Testis (tissue), 2 donors: ENCODE measurements at regions not wholly inside any gene's neighbourhood (a gene's known extent, or its start where the extent isn't known, plus 50 kb on each side); places are given as distances from the start of the nearest gene placed in this dataset.

Source experiments
- DNase-seq: peaks from one replicate; pipeline ENCODE4 v3.0.0-alpha.2; 2019
- H3K27ac ChIP-seq, 2 donors: fragments of 200-600 bp; sonication (generic); one replicate each; pipeline ENCODE4 v1.5.1; 2019
- H3K27me3 ChIP-seq: fragments of 200-600 bp; sonication (generic); one replicate; pipeline ENCODE4 v1.5.1; 2019
- H3K36me3 ChIP-seq: fragments of 200-600 bp; sonication (generic); one replicate; pipeline ENCODE4 v1.5.1; 2017; ENCODE audit warnings: low read depth; ENCODE audit errors: missing control alignments
- H3K4me1 ChIP-seq: fragments of 200-600 bp; sonication (generic); one replicate; pipeline ENCODE4 v1.5.1; 2019
- H3K4me3 ChIP-seq, 2 donors: fragments of 200-600 bp; sonication (generic); one replicate each; pipeline ENCODE4 v1.5.1; 2017 to 2019
- H3K9me3 ChIP-seq: fragments of 200-600 bp; sonication (generic); one replicate; pipeline ENCODE4 v1.5.1; 2017
- CTCF ChIP-seq, 3 experiments: fragments of 450-650 bp in 2 of 3; fragments of 200-600 bp in 1 of 3; sonication (generic) in 1 of 3; IDR thresholded peaks; one replicate each; pipeline ENCODE4 v1.5.1; 2016 to 2019; ENCODE audit warnings: antibody characterized with exemption in 3 of 3, mild to moderate bottlenecking in 2 of 3, moderate library complexity in 1 of 3
- POLR2A ChIP-seq: fragments of 450-650 bp; IDR thresholded peaks from one replicate; pipeline ENCODE4 v1.6.1; 2017; ENCODE audit warnings: antibody characterized with exemption, mild to moderate bottlenecking, moderate library complexity
- WGBS, 2 donors: methylation state at CpG; one replicate each; pipeline ENCODE4 v1.1.5; 2018; 5-methylcytosine and 5-hydroxymethylcytosine counted together
- intact Hi-C: fragments of 100-400 bp; cut with DNase I; formaldehyde crosslinking; loops from one replicate; pipeline ENCODE4 v1.15.1; 2023; ENCODE audit warnings: low total_unique reads

GRCh38 chr9:106077731-106078130 lies 383.4 kb downstream of the TMEM38B start:
- intact Hi-C loops = no loop called here
- H3K9me3 ChIP-seq = no peaks in the 10 kb centered on the region
- no peaks in the 10 kb centered on the region for H3K36me3 ChIP-seq
- H3K27ac ChIP-seq = no peak overlapping the region
- WGBS, 2 donors = 89 to 90% methylated on average over 2 of the region's 2 CpGs
- DNase-seq = no peak
- H3K27me3 ChIP-seq = no peaks in the 10 kb centered on the region
- H3K4me1 ChIP-seq = no peaks in the 10 kb centered on the region
- no peak overlapping the region for H3K4me3 ChIP-seq
- TF ChIP-seq CTCF (IDR thresholded peaks at IDR 0.05) (no peak), POLR2A (no peak)

- 80 to 83% methylated on average over 3 of the region's 3 CpGs for WGBS, 2 donors
- no peaks in the 10 kb centered on the region for H3K36me3 ChIP-seq
- H3K4me3 ChIP-seq = no peak overlapping the region
- H3K27me3 ChIP-seq = no peaks in the 10 kb centered on the region
- H3K4me1 ChIP-seq = no peaks in the 10 kb centered on the region
- TF ChIP-seq CTCF (IDR thresholded peaks at IDR 0.05) = no peak
- TF ChIP-seq POLR2A = no peak
- no peaks in the 10 kb centered on the region for H3K9me3 ChIP-seq
- intact Hi-C loops = no loop called here
- no peak for DNase-seq
- H3K27ac ChIP-seq = no peak overlapping the region
These were observed 388.3 kb downstream of the TMEM38B start for GRCh38 chr9:106082621-106083020.

- Histone ChIP-seq H3K9me3 (no peaks in the 10 kb centered on the region), H3K27me3 (no peaks in the 10 kb centered on the region), H3K36me3 (no peaks in the 10 kb centered on the region), H3K27ac (no peak overlapping the region), H3K4me3 (no peak overlapping the region), H3K4me1 (no peaks in the 10 kb centered on the region)
- WGBS, 2 donors = 24 to 50% methylated on average over 1 of the region's 1 CpG
- DNase-seq = no peak
- TF ChIP-seq CTCF (IDR thresholded peaks at IDR 0.05) (no peak), POLR2A (no peak)
- intact Hi-C loops = no loop called here
These were observed 390.4 kb downstream of the TMEM38B start for GRCh38 chr9:106084702-106085101.

GRCh38 chr9:106085479-106085878 lies 391.1 kb downstream of the TMEM38B start:
- no peaks in the 10 kb centered on the region for H3K9me3 ChIP-seq
- H3K27ac ChIP-seq = no peak overlapping the region
- intact Hi-C loops = no loop called here
- TF ChIP-seq POLR2A = no peak
- TF ChIP-seq CTCF (IDR thresholded peaks at IDR 0.05) = no peak
- no peaks in the 10 kb centered on the region for H3K27me3 ChIP-seq
- no peaks in the 10 kb centered on the region for H3K4me1 ChIP-seq
- H3K4me3 ChIP-seq = no peak overlapping the region
- DNase-seq = no peak
- no peaks in the 10 kb centered on the region for H3K36me3 ChIP-seq

- no peaks in the 10 kb centered on the region for H3K36me3 ChIP-seq
- H3K4me3 ChIP-seq = no peak overlapping the region
- H3K27me3 ChIP-seq = no peaks in the 10 kb centered on the region
- TF ChIP-seq CTCF (IDR thresholded peaks at IDR 0.05) (no peak), POLR2A (no peak)
- intact Hi-C loops = no loop called here
- no peaks in the 10 kb centered on the region for H3K4me1 ChIP-seq
- 80 to 88% methylated on average over 4 of the region's 4 CpGs for WGBS, 2 donors
- H3K27ac ChIP-seq = no peak overlapping the region
- no peaks in the 10 kb centered on the region for H3K9me3 ChIP-seq
- no peak for DNase-seq
These were observed 397.7 kb downstream of the TMEM38B start for GRCh38 chr9:106092083-106092482.
